ENCODE measurements at regions not wholly inside any gene's neighbourhood (a gene's known extent, or its start where the extent isn't known, plus 50 kb on each side); places are given as distances from the start of the nearest gene placed in this dataset.
A peak's percentile ranks its signal among the peaks of the same experiment; 100 is the strongest.
"Not testable (repeated sequence)": the region's sequence is repeated elsewhere in the genome, so short reads cannot be mapped to it uniquely, and the experiment has no call there.

DNA sequence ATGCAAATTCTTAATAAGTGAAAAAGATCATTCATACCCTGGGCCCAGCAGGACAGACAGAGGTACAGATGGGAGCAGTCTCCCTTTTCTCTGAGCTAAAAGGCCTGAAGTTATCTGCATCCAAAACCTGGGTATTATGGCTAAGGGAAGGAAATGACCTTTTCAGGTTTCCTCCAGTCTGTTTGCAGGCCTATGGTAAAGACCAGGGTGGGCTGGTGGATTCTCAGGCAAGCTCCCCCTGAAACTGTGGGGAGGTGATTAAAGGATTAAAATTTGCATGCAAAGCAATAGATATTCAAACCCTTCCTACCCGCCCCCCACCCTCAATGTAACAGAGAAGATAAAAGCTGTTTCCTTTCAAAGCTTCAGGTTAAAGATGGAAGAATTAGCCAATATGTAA is 471.8 kb upstream of the RUNX1 start:
- Mint-ChIP-seq H3K27me3 (no peaks in the 10 kb centered on the region), H3K9me3 (no peaks in the 10 kb centered on the region), H3K4me3 (no peak overlapping the region), H3K4me1 (peaks cover 9 to 11% (median 11%) of the 10 kb centered on the region in 3 donors), H3K36me3 (no peaks in the 10 kb centered on the region), H3K27ac (no peak overlapping the region)

DNA sequence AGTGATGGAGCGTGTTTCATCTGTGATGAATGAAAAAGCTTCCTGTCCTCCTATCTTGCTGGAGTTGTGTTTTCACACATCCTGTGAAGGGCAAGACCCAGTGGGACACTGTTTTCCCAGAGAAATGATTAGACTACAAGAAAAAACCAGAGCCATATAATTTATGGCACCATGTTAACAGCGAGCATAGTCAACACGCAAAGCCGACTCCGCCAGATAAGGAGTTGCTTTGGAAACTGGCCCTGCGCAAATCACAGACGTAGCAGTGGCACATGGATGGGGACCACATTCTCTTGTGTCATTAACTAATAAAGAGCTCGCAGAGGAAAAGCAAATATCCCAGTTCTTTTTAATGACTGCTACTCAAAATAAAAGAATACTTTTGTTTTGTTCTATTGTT is 471.2 kb upstream of the RUNX1 start:
- Mint-ChIP-seq H3K4me1 (peaks cover 4 to 6% (median 5%) of the 10 kb centered on the region in 3 donors), H3K27me3 (peaks cover 1% of the 10 kb centered on the region), H3K4me3 (no peak overlapping the region), H3K9me3 (no peaks in the 10 kb centered on the region), H3K27ac (no peak overlapping the region), H3K36me3 (no peaks in the 10 kb centered on the region)

DNA sequence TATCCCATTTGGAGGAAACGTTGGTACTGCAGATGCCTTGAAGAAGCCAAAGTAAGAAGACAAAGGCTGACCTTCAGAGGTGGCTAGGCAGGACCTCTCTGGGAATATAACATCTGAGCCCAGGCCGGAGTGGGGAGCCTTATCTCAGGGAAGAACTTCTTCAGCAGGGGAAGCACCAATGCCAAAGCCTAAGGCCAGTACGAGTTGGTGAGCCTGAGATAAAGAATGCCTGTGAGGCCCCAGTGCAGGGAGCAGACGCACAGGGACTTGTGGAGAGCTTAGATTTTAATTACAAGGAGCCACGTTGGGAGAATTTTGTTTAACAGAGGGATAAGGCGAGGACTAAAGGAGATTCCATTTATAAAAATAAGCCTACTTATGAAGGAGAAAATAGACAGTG is 468.8 kb upstream of the RUNX1 start:
- H3K4me1 Mint-ChIP-seq: peaks cover 0 to 1% (median 0%) of the 10 kb centered on the region in 3 donors
- peaks cover 0 to 4% (median 2%) of the 10 kb centered on the region in 3 donors for H3K9me3 Mint-ChIP-seq
- H3K4me3 Mint-ChIP-seq: no peak overlapping the region
- H3K27me3 Mint-ChIP-seq: peaks cover 8% of the 10 kb centered on the region
- H3K27ac Mint-ChIP-seq: no peak overlapping the region
- peaks cover 2% of the 10 kb centered on the region for H3K36me3 Mint-ChIP-seq

DNA sequence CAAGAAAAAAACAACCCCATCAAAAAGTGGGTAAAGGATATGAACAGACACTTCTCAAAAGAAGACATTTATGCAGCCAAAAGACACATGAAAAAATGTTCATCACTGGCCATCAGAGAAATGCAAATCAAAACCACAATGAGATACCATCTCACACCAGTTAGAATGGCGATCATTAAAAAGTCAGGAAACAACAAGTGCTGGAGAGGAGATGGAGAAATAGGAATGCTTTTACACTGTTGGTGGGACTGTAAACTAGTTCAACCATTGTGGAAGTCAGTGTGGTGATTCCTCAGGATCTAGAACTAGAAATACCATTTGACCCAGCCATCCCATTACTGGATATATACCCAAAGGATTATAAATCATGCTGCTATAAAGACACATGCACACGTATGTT is 467.2 kb upstream of the RUNX1 start:
- not testable (repeated sequence) for H3K27ac Mint-ChIP-seq, H3K36me3 Mint-ChIP-seq, H3K4me3 Mint-ChIP-seq, H3K9me3 Mint-ChIP-seq, H3K4me1 Mint-ChIP-seq
- peaks cover 12% of the 10 kb centered on the region for H3K27me3 Mint-ChIP-seq

DNA sequence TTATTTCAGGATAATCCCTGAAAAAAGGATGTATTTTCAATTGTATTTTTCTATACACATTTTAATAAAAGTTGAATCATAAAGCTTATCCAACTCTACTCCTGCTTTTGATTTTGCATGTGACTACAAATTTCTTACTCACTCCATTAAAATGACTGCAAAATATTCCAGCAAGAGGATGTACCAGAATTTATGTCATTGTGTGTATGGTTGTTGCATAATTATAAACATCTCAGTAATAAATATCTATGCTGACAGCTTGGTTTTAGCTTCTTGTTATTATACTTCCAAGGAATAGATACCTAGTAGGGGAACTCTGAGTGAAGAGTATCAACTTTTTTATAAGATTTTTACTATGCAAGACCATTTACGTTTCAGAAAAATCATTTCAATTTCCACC is 463.2 kb upstream of the RUNX1 start:
- H3K36me3 Mint-ChIP-seq: peaks cover 2% of the 10 kb centered on the region
- peaks cover 0 to 8% (median 0%) of the 10 kb centered on the region in 3 donors for H3K4me1 Mint-ChIP-seq
- no peak overlapping the region for H3K27ac Mint-ChIP-seq
- no peak overlapping the region for H3K4me3 Mint-ChIP-seq
- H3K9me3 Mint-ChIP-seq: peaks cover 0 to 7% (median 2%) of the 10 kb centered on the region in 3 donors
- peaks cover 24% of the 10 kb centered on the region for H3K27me3 Mint-ChIP-seq

- Mint-ChIP-seq H3K27me3 (peaks cover 24% of the 10 kb centered on the region), H3K27ac (no peak overlapping the region), H3K36me3 (peaks cover 2% of the 10 kb centered on the region), H3K4me1 (peaks cover 0 to 8% (median 0%) of the 10 kb centered on the region in 3 donors), H3K4me3 (no peak overlapping the region), H3K9me3 (peaks cover 0 to 7% (median 2%) of the 10 kb centered on the region in 3 donors)
These were observed 462.6 kb upstream of the RUNX1 start for GRCh38 chr21:35511696-35512162.

GRCh38 chr21:35510957-35511695 is 462.0 kb upstream of the RUNX1 start:
- Mint-ChIP-seq H3K4me3 (no peak overlapping the region), H3K27me3 (peaks cover 24% of the 10 kb centered on the region), H3K36me3 (peaks cover 2% of the 10 kb centered on the region), H3K9me3 (peaks cover 0 to 7% (median 2%) of the 10 kb centered on the region in 3 donors), H3K27ac (no peak overlapping the region), H3K4me1 (peaks cover 0 to 8% (median 0%) of the 10 kb centered on the region in 3 donors)

DNA sequence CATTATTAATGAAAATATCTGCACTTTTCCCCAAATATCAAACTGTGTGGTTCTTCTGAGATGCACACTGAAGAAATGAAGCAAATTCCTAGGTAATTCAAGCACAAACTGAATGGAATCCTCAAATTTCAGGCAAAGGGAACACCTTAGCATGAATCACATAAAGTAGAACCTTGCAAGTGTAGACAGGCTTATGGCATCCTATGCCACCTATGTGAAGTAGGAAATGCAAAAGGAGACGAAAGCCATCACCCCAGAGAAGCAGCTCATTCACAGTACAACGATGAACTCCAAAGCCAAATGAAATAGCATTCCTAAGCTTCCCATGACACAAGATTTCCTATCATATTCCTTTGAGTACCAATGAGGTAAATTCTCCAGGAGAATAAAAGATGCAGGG is 461.2 kb upstream of the RUNX1 start:
- H3K4me1 Mint-ChIP-seq: peaks cover 0 to 8% (median 0%) of the 10 kb centered on the region in 3 donors
- H3K4me3 Mint-ChIP-seq: no peak overlapping the region
- peaks cover 2% of the 10 kb centered on the region for H3K36me3 Mint-ChIP-seq
- H3K27me3 Mint-ChIP-seq: peaks cover 28% of the 10 kb centered on the region
- peaks cover 0 to 7% (median 2%) of the 10 kb centered on the region in 3 donors for H3K9me3 Mint-ChIP-seq
- no peak overlapping the region for H3K27ac Mint-ChIP-seq

GRCh38 chr21:35509001-35509704 is 460.1 kb upstream of the RUNX1 start:
- no peak overlapping the region for H3K27ac Mint-ChIP-seq
- peaks cover 0 to 12% (median 0%) of the 10 kb centered on the region in 3 donors for H3K4me1 Mint-ChIP-seq

GRCh38 chr21:35508139-35508888 is 459.2 kb upstream of the RUNX1 start:
- H3K36me3 Mint-ChIP-seq: no peaks in the 10 kb centered on the region
- no peak overlapping the region for H3K4me3 Mint-ChIP-seq
- H3K4me1 Mint-ChIP-seq: peaks cover 0 to 19% (median 3%) of the 10 kb centered on the region in 3 donors
- H3K27ac Mint-ChIP-seq: no peak overlapping the region
- peaks cover 29% of the 10 kb centered on the region for H3K27me3 Mint-ChIP-seq
- H3K9me3 Mint-ChIP-seq: peaks cover 0 to 3% (median 2%) of the 10 kb centered on the region in 3 donors

More at GRCh38 chr21:35509001-35509704, 460.1 kb upstream of the RUNX1 start:
- Mint-ChIP-seq H3K4me3 (no peak overlapping the region), H3K27me3 (peaks cover 28% of the 10 kb centered on the region), H3K9me3 (peaks cover 0 to 7% (median 2%) of the 10 kb centered on the region in 3 donors), H3K36me3 (peaks cover 2% of the 10 kb centered on the region)

DNA sequence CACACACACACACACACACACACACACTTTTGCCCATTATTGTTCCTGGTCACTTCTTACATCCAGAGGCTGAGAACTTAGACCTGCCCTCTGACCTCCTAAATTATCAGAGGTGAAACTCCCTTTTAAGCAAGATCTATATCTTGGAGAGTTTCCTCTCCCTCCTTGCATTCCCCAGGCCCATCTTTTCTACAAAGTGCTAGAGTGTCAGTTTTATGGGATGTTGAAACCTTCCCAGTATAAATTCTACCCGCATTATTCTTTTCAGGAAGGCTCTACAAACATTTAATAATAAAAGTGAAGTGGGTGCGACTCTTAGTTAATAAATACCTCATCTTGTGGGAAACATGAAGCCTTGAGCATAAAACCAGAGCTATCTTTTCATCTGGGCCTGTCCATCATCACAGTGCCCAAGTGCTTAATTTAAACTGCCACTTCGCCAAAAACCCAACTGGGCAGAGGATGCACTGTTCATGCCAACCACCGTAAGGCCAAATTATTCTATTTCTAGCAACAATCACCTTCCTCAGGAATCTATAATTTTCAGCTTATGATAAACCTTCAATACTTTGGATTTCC is 458.2 kb upstream of the RUNX1 start:
- H3K27ac Mint-ChIP-seq: peak overlapping the region in 1 of 3 donors; percentile 15

GRCh38 chr21:35506771-35507170 is 457.7 kb upstream of the RUNX1 start:
- no peaks in the 10 kb centered on the region for H3K36me3 Mint-ChIP-seq
- peaks cover 27% of the 10 kb centered on the region for H3K27me3 Mint-ChIP-seq
- peak overlapping the region in 1 of 3 donors; percentile 15 for H3K27ac Mint-ChIP-seq
- H3K9me3 Mint-ChIP-seq: no peaks in the 10 kb centered on the region
- H3K4me1 Mint-ChIP-seq: peaks cover 0 to 19% (median 4%) of the 10 kb centered on the region in 3 donors
- no peak overlapping the region for H3K4me3 Mint-ChIP-seq

More for the DNA sequence above, 458.2 kb upstream of the RUNX1 start:
- Mint-ChIP-seq H3K9me3 (no peaks in the 10 kb centered on the region), H3K27me3 (peaks cover 28% of the 10 kb centered on the region), H3K4me1 (peaks cover 0 to 19% (median 4%) of the 10 kb centered on the region in 3 donors), H3K4me3 (no peak overlapping the region), H3K36me3 (no peaks in the 10 kb centered on the region)

DNA sequence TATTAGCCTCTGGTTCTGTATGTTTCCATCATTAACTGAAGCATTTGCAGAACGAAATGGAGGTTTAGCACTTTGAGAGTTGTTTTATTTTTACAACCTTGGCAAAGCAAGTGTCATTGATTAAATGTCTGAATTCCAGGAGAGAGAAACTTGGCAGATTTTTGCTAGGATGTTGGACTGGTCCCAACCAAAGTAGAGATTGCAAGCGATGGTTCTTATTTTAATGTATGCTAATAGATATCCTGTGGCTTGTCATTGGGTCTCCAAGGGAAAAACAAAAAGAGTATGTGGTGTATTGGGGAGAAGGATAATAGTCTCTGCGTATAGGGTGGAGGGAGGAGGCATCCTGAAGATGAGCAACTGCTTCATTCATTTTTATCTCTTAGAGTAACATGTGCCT is 457.2 kb upstream of the RUNX1 start:
- Mint-ChIP-seq H3K4me1 (peaks cover 0 to 19% (median 4%) of the 10 kb centered on the region in 3 donors), H3K27me3 (peaks cover 26% of the 10 kb centered on the region), H3K27ac (no peak overlapping the region), H3K4me3 (no peak overlapping the region), H3K36me3 (no peaks in the 10 kb centered on the region), H3K9me3 (no peaks in the 10 kb centered on the region)

GRCh38 chr21:35504951-35505466 is 455.9 kb upstream of the RUNX1 start:
- Mint-ChIP-seq H3K27me3 (peaks cover 23% of the 10 kb centered on the region), H3K27ac (no peak overlapping the region), H3K4me1 (peaks cover 0 to 19% (median 4%) of the 10 kb centered on the region in 3 donors), H3K36me3 (no peaks in the 10 kb centered on the region), H3K4me3 (no peak overlapping the region), H3K9me3 (peaks cover 0 to 4% (median 0%) of the 10 kb centered on the region in 3 donors)

Measured in IgD-negative memory B cell (primary cell).